NCI-H1417 treated with DMSO at 0.1 percent for 48 hours (cell line): ENCODE measurements at regions not wholly inside any gene's neighbourhood (a gene's known extent, or its start where the extent isn't known, plus 50 kb on each side); places are given as distances from the start of the nearest gene placed in this dataset.

Source experiments
- DNase-seq: peaks from one replicate; lab custom pipeline; 2025; lab: John Stamatoyannopoulos, UW

- DNase-seq, result no peak
These were observed 351.1 kb downstream of the GRXCR1 start for GRCh38 chr4:43243433-43244116.

- no peak for DNase-seq
These were observed 352.3 kb downstream of the GRXCR1 start for GRCh38 chr4:43244688-43245382.

GRCh38 chr4:43251841-43252240 lies 359.3 kb downstream of the GRXCR1 start:
- no peak for DNase-seq

GRCh38 chr4:43253541-43253940 lies 361.0 kb downstream of the GRXCR1 start:
- DNase-seq, result no peak

GRCh38 chr4:43264730-43265129 lies 372.2 kb downstream of the GRXCR1 start:
- no peak for DNase-seq

GRCh38 chr4:43271946-43272345 lies 379.4 kb downstream of the GRXCR1 start:
- DNase-seq, result no peak

GRCh38 chr4:43274376-43274775 lies 381.9 kb downstream of the GRXCR1 start:
- DNase-seq, result no peak

GRCh38 chr4:43275779-43276178 lies 383.3 kb downstream of the GRXCR1 start:
- DNase-seq, result no peak

GRCh38 chr4:43276321-43276720 lies 383.8 kb downstream of the GRXCR1 start:
- DNase-seq, result no peak

- no peak for DNase-seq
These were observed 384.5 kb downstream of the GRXCR1 start for GRCh38 chr4:43277003-43277402.

GRCh38 chr4:43282534-43282933 lies 390.0 kb downstream of the GRXCR1 start:
- DNase-seq, result no peak

GRCh38 chr4:43286137-43286536 lies 393.6 kb downstream of the GRXCR1 start:
- no peak for DNase-seq

- no peak for DNase-seq
These were observed 404.5 kb downstream of the GRXCR1 start for GRCh38 chr4:43296946-43297528.

- no peak for DNase-seq
These were observed 424.3 kb downstream of the GRXCR1 start for GRCh38 chr4:43316813-43317212.

- no peak for DNase-seq
These were observed 432.9 kb downstream of the GRXCR1 start for GRCh38 chr4:43325220-43325967.

- no peak for DNase-seq
These were observed 437.8 kb downstream of the GRXCR1 start for GRCh38 chr4:43330288-43330687.

GRCh38 chr4:43331226-43332051 lies 438.9 kb downstream of the GRXCR1 start:
- DNase-seq, result no peak

- DNase-seq, result no peak
These were observed 439.5 kb downstream of the GRXCR1 start for GRCh38 chr4:43332052-43332425.

GRCh38 chr4:43337707-43338106 lies 445.2 kb downstream of the GRXCR1 start:
- no peak for DNase-seq

- DNase-seq, result no peak
These were observed 446.9 kb downstream of the GRXCR1 start for GRCh38 chr4:43339435-43339834.

- DNase-seq, result no peak
These were observed 449.2 kb downstream of the GRXCR1 start for GRCh38 chr4:43341741-43342140.

GRCh38 chr4:43343298-43343697 lies 450.8 kb downstream of the GRXCR1 start:
- DNase-seq, result no peak
